HL-60 (cell line): ENCODE measurements at regions not wholly inside any gene's neighbourhood (a gene's known extent, or its start where the extent isn't known, plus 50 kb on each side); places are given as distances from the start of the nearest gene placed in this dataset.

Experiments
- DNase-seq, 2 experiments: peaks; one replicate each; pipeline ENCODE4 v3.0.0-alpha.2; 2010 to 2020; ENCODE audit warnings: low read depth in 1 of 2, low spot score in 1 of 2
- H3K27ac ChIP-seq: fragments of 250-450 bp; sonication (Bioruptor Pico); replicated peaks from 2 replicates; pipeline ENCODE4 v1.5.1; 2020; ENCODE audit warnings: mild to moderate bottlenecking, moderate library complexity
- H3K27me3 ChIP-seq: fragments of 250-450 bp; sonication (Bioruptor Pico); 2 replicates; pipeline ENCODE4 v1.5.1; 2021; ENCODE audit warnings: mild to moderate bottlenecking, moderate library complexity; ENCODE audit not compliant: insufficient read depth, poor library complexity, severe bottlenecking
- H3K4me3 ChIP-seq: replicated peaks from 2 replicates; pipeline ENCODE4 v1.5.1; 2011; ENCODE audit warnings: mild to moderate bottlenecking, control low read depth, low read length; ENCODE audit not compliant: insufficient read depth
- CTCF ChIP-seq: IDR thresholded peaks from one replicate; pipeline ENCODE4 v1.5.1; 2011; ENCODE audit warnings: low read length, control low read depth, inconsistent platforms; ENCODE audit not compliant: insufficient read depth
- GABPA ChIP-seq: IDR thresholded peaks from 2 replicates; pipeline ENCODE4 v1.6.1; 2012; ENCODE audit warnings: low read depth
- POLR2AphosphoS5 ChIP-seq: IDR thresholded peaks from 2 replicates; pipeline ENCODE4 v1.6.1; 2012; ENCODE audit warnings: low read depth
- REST ChIP-seq: IDR thresholded peaks from 2 replicates; pipeline ENCODE4 v1.6.1; 2012; ENCODE audit warnings: low read depth; ENCODE audit not compliant: insufficient replicate concordance
- SPI1 ChIP-seq: IDR thresholded peaks from 2 replicates; pipeline ENCODE4 v1.6.1; 2012; ENCODE audit warnings: low read depth, mild to moderate bottlenecking, borderline replicate concordance

DNA sequence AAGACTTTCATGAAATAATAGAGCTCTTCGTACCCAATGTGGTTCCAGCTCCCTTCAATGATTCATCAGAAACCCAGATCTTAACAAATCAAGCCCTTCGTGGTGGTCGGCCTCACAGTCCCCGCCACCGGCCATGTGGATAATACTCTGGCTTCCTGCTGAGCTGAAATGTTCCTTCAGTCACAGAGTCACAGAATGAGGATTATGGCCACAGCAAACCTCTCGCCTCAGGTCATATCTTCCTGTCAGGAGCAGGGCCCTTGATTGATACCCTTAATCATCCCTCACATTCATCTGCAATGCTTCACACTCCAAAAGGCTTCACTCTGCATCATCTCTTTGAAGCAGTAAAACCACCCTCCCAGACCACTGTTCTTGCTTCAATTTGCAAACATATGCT, 452.6 kb downstream of the OCA2 start:
- TF ChIP-seq SPI1 = no peak
- TF ChIP-seq REST = no peak
- no peak for TF ChIP-seq CTCF
- DNase-seq = no peak

GRCh38 chr15:27645672-27646071, 453.4 kb downstream of the OCA2 start:
- no peak overlapping the region for H3K4me3 ChIP-seq
- TF ChIP-seq POLR2AphosphoS5 (no peak), REST (no peak), SPI1 (no peak), CTCF (no peak), GABPA (no peak)
- no peak for DNase-seq
- H3K27ac ChIP-seq = no peak overlapping the region
- no peaks in the 10 kb centered on the region for H3K27me3 ChIP-seq

More for the DNA sequence above, 452.6 kb downstream of the OCA2 start:
- no peaks in the 10 kb centered on the region for H3K27me3 ChIP-seq
- H3K4me3 ChIP-seq = no peak overlapping the region
- H3K27ac ChIP-seq = no peak overlapping the region

GRCh38 chr15:27642981-27643380, 456.1 kb downstream of the OCA2 start:
- no peaks in the 10 kb centered on the region for H3K27me3 ChIP-seq
- TF ChIP-seq CTCF (no peak), POLR2AphosphoS5 (no peak), REST (no peak), SPI1 (no peak), GABPA (no peak)
- no peak overlapping the region for H3K4me3 ChIP-seq
- DNase-seq = no peak
- H3K27ac ChIP-seq = no peak overlapping the region
